HG03342 (cell line): ENCODE measurements at regions not wholly inside any gene's neighbourhood (a gene's known extent, or its start where the extent isn't known, plus 50 kb on each side); places are given as distances from the start of the nearest gene placed in this dataset.

Experiments
- ATAC-seq: cut with Tn5 transposase; IDR thresholded peaks from one replicate; pipeline ENCODE4 v1.9.1; 2021; ENCODE audit warnings: mild to moderate bottlenecking, moderate library complexity; ENCODE audit not compliant: unreplicated experiment

DNA sequence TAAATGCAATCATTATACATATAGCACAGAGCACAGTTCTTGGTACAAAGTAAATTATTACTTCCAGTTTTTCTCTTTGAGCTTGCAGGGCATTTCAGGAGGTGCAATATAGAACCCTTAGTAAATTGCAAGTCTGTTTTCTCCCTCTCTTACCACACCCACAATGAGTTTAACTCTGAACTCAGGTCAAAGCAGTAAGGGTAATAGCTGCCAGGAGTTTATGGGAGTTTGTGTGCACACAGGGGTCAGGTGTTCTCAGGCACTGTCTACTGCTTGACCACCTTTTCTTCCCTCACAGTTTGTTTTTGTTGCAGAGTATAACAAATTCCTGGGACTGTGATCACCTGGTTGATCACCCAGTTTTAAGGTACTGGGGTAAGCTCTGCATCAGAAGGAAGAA lies 478.5 kb upstream of the TENM4 start:
- no peak for ATAC-seq

DNA sequence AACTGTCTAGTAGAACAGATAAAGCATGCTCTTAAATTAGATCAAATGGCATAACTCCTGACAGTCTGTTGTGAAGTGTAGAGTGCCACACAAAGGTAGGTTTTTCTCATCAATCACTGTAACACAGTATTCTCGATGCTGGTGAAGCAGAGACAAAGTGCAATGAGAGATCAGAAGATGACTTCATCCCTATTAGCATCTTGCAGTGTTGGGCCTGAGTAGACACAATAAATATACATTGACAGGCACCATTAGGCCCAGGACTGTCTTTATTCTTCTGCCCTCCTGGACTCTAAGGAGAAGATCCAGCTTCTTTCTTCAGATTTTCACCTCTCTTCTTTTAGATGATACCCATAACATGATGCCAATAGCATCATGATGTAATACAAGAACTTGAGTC lies 478.0 kb upstream of the TENM4 start:
- ATAC-seq: no peak

GRCh38 chr11:79906164-79906563 lies 465.3 kb upstream of the TENM4 start:
- no peak for ATAC-seq

GRCh38 chr11:79902493-79902892 lies 461.7 kb upstream of the TENM4 start:
- no peak for ATAC-seq

GRCh38 chr11:79897896-79898295 lies 457.1 kb upstream of the TENM4 start:
- ATAC-seq: no peak

- no peak for ATAC-seq
Observed at GRCh38 chr11:79896258-79896657, 455.4 kb upstream of the TENM4 start.

DNA sequence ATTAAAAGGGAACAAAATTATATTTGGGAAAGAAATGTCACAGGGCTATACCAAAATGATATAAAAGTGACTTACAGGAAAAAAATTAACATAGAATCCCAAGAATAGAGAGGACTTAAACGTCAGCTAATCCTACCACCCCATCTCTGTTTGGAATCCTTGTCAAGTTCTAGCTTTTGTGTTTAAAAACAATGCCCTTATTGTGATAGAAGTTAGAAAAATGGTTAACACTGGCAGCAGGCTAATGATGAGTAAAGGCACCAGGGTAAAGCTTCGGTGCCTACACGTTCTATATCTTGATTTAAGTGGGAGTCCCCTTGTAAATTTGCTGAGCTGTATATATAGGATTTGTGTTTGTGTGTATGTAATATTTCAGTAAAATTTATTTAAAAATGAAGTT lies 453.3 kb upstream of the TENM4 start:
- ATAC-seq: no peak

- no peak for ATAC-seq
Observed at GRCh38 chr11:79890272-79890671, 449.4 kb upstream of the TENM4 start.

DNA sequence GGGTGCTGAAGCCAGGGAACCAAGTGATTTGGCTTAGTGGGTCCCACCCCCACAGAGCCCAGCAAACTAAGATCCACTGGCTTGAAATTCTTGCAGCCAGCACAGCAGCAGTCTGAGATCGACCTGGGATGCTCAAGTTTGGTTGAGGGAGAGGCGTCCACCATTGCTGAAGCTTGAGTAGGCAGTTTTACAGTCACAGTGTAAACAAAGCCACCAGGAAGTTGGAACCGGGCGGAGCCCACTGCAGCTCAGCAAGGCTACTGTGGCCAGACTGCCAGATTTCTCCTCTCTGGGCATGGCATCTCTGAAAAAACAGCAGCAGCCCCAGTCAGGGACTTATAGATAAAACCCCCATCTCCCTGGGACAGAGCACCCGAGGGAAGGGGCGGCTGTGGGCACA lies 424.1 kb upstream of the TENM4 start:
- no peak for ATAC-seq

DNA sequence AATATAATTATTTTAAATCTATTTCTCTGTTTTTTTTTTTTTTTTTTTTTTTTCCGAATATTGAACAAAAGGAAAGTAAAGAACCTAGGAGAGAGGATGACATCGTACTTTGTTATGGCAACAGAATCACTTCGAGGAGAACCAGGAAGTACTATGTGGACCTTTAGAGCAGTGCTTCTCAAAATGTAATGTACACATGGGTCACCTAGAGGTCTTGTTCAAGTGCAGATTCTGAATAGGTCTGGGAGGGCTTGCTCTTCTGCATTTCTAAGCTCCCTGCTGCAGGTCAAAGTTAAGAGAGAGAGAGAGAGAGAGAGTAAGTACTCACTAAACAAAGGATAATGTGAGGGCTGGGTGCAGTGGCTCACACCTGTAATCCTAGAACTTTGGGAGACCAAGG lies 419.5 kb upstream of the TENM4 start:
- no peak for ATAC-seq

DNA sequence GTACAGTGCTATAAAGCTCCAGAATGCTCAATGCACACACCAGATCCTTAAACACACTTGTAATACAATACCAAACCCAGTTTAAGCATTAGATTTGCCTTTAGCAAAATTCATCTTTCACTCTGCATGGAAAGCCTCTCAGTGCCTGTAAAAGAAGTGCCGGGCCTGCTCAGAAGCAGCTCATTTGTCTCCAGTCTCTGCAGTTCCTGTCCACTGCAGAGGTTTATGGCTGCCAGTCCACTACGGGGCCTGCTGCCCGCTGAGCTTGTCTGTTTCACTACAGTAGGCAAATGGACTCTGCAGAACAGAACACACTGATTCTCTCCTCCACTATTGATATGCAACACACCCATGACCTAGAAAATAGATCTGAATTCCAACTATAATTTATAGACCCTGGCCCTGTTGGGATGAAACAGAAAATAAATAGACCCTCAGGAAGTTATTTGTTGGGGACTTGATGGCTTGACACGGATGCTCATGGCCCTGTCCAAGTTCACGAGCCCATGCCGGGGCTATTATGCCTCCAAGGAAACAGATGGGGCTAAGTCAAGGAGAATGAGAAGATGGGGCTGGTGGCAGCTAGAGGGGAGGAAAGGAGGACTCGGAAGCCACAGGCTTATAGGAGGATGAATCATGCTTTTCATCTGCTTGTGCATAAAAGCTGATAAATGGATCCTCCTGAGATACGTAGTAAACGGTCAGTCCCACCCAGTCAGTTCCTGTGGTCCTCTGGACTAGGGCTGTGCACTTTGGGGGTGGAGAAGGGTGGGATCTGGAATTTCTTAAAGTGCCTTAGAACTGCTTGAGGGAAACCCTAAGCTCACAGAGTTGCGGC lies 416.8 kb upstream of the TENM4 start:
- ATAC-seq: no peak

- ATAC-seq: no peak
Observed at GRCh38 chr11:79852176-79852575, 411.3 kb upstream of the TENM4 start.

DNA sequence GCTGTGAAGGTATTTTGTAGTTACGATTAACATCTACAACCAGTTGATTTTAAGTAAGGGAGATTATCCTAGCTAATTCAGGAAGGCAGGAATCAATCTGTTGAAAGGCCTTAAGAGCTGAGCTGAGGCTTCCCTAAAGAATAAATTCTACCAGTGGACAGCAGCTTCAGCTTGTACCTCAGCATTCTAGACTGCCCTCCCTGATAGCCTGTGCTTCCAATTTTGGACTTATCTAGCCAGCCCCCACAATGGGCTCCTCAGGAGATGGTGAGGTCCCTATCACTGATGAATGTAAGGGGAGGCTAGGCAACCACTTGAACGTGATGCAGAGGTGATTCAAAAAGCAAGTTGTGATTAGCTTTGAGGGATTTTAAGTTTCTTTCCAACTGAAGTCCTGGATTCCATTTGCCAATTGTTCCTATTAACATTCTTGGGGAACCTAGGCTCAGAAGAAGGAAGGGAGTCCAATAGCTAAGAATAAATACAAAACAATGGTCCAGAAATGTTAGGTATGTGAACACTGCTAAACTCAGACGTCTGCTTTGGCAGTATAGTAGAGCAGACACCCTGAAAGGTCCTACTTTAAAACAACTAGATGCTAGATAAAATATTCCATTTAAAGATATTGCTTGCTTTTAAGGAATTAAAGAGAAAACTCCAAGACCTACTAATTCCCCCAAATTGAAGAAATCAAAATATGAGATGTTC lies 404.3 kb upstream of the TENM4 start:
- ATAC-seq: no peak

- ATAC-seq: no peak
Observed at GRCh38 chr11:79834015-79834414, 393.2 kb upstream of the TENM4 start.

GRCh38 chr11:79830446-79830845 lies 389.6 kb upstream of the TENM4 start:
- no peak for ATAC-seq

- no peak for ATAC-seq
Observed at GRCh38 chr11:79829891-79830290, 389.1 kb upstream of the TENM4 start.

DNA sequence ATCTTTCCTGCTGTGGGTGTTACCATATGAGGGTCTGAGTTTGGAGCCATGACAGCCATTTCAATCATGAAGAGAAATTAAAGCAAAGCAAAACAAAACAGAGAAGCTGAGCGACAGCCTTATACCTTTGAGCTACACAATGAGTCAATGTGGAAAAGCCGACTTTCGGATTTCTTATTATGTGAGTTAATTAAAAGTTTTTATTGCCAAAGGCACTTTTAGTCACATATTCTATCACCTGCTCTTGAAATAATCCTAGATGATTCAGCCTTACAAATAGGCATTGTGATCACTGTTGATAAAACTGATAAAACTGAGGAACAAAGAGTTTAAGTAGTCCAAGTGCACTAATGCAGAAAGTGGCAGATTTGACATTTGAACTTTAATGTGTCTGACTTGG lies 381.9 kb upstream of the TENM4 start:
- ATAC-seq: no peak

GRCh38 chr11:79813551-79813950 lies 372.7 kb upstream of the TENM4 start:
- ATAC-seq: no peak

GRCh38 chr11:79809487-79809886 lies 368.7 kb upstream of the TENM4 start:
- ATAC-seq: no peak

DNA sequence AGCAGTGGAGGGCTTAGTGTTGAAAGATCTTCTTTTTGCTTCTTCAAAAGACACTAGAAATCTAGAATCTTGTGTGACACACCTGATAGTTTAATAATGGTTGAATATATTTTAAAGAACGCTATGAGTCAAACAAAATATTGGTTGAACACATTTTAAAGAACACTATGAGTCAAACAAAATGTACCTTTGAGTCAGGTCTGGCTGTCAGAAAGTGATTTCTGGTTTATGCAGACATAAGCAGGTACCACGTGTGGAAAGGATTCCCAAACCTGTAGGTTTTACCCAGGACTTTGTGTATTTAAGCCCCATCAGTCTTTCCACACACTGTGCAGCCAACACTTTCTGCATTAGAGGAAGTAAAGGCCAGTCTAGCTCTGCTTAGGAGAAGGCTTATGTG lies 366.7 kb upstream of the TENM4 start:
- ATAC-seq: no peak

DNA sequence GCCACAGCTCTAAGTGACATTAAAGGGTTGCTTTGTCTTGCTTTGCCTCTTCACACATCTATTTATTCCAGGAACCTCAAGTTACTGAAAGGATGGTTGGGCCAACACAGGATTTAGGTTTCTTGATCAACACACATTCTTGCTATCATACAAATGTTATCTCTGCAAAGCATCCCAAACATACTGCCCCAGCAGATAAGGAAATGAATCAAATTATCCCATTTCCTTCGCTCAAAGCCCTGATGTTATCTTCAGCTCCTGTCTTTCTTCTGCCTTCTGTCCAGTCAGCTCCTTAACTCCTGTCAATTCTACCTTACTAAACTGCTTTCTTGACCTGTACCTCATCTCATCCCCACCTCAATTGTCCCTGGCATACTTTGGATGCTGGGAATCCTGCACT lies 355.9 kb upstream of the TENM4 start:
- ATAC-seq: no peak
